Mesendoderm (in vitro differentiated cells): ENCODE measurements at regions not wholly inside any gene's neighbourhood (a gene's known extent, or its start where the extent isn't known, plus 50 kb on each side); places are given as distances from the start of the nearest gene placed in this dataset.

ENCODE experiments used
- DNase-seq: peaks from one replicate; pipeline ENCODE4 v3.0.0; 2013
- H2AK5ac ChIP-seq: 2 replicates; pipeline ENCODE4 v1.6.1; 2013; ENCODE audit warnings: low read length, inconsistent platforms
- H2BK120ac ChIP-seq: 2 replicates; pipeline ENCODE4 v1.6.1; 2013; ENCODE audit warnings: low read depth, mild to moderate bottlenecking, low read length, moderate library complexity, mixed read lengths
- H2BK15ac ChIP-seq: replicated peaks from 2 replicates; pipeline ENCODE4 v1.6.1; 2013; ENCODE audit warnings: low read depth, mild to moderate bottlenecking, moderate library complexity
- H2BK5ac ChIP-seq: 2 replicates; pipeline ENCODE4 v1.6.1; 2013; ENCODE audit warnings: low read length, inconsistent platforms
- H3K18ac ChIP-seq: 2 replicates; pipeline ENCODE4 v1.6.1; 2013; ENCODE audit warnings: mild to moderate bottlenecking, low read length, mixed read lengths
- H3K23ac ChIP-seq: one replicate; pipeline ENCODE4 v1.6.1; 2013; ENCODE audit warnings: low read length
- H3K27ac ChIP-seq: 2 replicates; pipeline ENCODE4 v1.5.1; 2013; ENCODE audit warnings: low read depth, mild to moderate bottlenecking, inconsistent platforms, low read length, moderate library complexity
- H3K27me3 ChIP-seq: 2 replicates; pipeline ENCODE4 v1.6.1; 2013; ENCODE audit warnings: low read length, control low read depth, mild to moderate bottlenecking, inconsistent platforms; ENCODE audit not compliant: insufficient read depth, poor library complexity
- H3K36me3 ChIP-seq: 2 replicates; pipeline ENCODE4 v1.6.1; 2013; ENCODE audit warnings: low read length, inconsistent platforms; ENCODE audit not compliant: control insufficient read depth, insufficient read depth
- H3K4ac ChIP-seq: one replicate; pipeline ENCODE4 v1.6.1; 2013; ENCODE audit warnings: low read depth, mild to moderate bottlenecking, low read length, moderate library complexity
- H3K4me1 ChIP-seq: 2 replicates; pipeline ENCODE4 v1.6.1; 2013; ENCODE audit warnings: low read depth, low read length, inconsistent platforms; ENCODE audit not compliant: control insufficient read depth
- H3K4me2 ChIP-seq: 2 replicates; pipeline ENCODE4 v1.6.1; 2013; ENCODE audit warnings: low read length
- H3K4me3 ChIP-seq: 2 replicates; pipeline ENCODE4 v1.5.1; 2013; ENCODE audit warnings: mild to moderate bottlenecking, low read length
- H3K56ac ChIP-seq: one replicate; pipeline ENCODE4 v1.6.1; 2013; ENCODE audit warnings: low read length
- H3K79me1 ChIP-seq: 2 replicates; pipeline ENCODE4 v1.6.1; 2013; ENCODE audit warnings: low read length, inconsistent platforms
- H3K79me2 ChIP-seq: 2 replicates; pipeline ENCODE4 v1.6.1; 2013; ENCODE audit warnings: mild to moderate bottlenecking, low read length; ENCODE audit not compliant: control insufficient read depth, insufficient read depth
- H3K9ac ChIP-seq: 2 replicates; pipeline ENCODE4 v1.6.1; 2013; ENCODE audit warnings: low read length, inconsistent platforms
- H4K5ac ChIP-seq: one replicate; pipeline ENCODE4 v1.6.1; 2013; ENCODE audit warnings: low read length
- H4K8ac ChIP-seq: one replicate; pipeline ENCODE4 v1.6.1; 2013; ENCODE audit warnings: low read depth, mild to moderate bottlenecking, control low read depth, low read length, moderate library complexity
- WGBS: extraction: QIAGEN DNeasy Blood & Tissue Kit; methylation state at CpG from one replicate; pipeline ENCODE4 v1.1.7; 2013; ENCODE audit warnings: low lambda C conversion rate, missing lambda C conversion rate; ENCODE audit not compliant: insufficient coverage; ENCODE audit errors: extremely low coverage; 5-methylcytosine and 5-hydroxymethylcytosine counted together

DNA sequence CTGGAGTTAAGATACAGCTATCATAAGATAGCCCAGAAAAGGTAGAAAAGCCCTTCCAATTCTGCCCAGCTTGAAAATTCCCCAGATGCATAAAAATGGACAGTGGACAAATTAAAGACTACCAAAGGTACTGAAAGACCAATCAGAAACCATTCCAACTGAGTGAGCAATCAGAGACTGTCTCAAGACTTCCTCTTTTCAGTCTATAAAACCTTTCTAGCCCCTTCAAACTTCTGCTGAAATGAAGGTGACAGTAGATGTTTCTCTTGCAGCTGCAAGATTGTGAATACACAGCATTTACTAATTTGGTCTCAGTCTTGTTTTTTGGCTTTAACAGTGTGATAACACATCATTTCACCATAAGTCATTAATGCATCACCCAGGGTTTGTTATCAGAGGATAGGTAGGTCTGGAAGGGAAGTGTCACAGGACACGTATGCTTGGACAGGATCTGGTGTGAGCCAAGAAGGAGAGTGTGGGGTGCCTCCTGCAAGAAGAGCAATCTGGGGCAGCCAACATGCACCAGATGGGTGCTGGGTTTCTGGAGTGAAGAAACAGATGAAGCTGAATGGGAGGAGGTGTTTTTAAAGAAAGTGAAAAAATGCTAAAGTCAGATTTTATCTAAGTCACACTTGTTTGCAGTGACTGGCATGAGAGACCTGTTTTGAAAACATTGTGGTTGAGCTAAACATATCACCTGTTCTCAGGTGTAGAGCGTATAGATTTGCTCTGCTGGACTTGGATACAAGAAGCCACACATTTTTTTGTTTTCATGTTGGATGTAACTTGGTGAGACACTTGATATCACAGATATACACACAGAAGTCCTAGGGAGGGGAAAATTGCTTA is 75.3 kb upstream of the DDX18 start:
- Histone ChIP-seq H3K4me1 (no peaks in the 10 kb centered on the region), H3K27me3 (no peaks in the 10 kb centered on the region), H2BK120ac (no peak overlapping the region), H4K5ac (no peak overlapping the region), H3K56ac (no peak overlapping the region), H2AK5ac (no peak overlapping the region), H3K27ac (no peak overlapping the region), H2BK5ac (no peak overlapping the region), H3K36me3 (no peaks in the 10 kb centered on the region), H3K4me2 (no peak overlapping the region), H2BK15ac (no peak overlapping the region), H3K4me3 (no peak overlapping the region), H3K79me1 (no peaks in the 10 kb centered on the region), H3K23ac (no peak overlapping the region), H3K4ac (no peak overlapping the region), H4K8ac (no peak overlapping the region), H3K18ac (no peak overlapping the region), H3K79me2 (no peaks in the 10 kb centered on the region), H3K9ac (no peak overlapping the region)
- no CpG with 5 or more reads among the region's 2 CpGs for WGBS
- DNase-seq, result no peak

DNA sequence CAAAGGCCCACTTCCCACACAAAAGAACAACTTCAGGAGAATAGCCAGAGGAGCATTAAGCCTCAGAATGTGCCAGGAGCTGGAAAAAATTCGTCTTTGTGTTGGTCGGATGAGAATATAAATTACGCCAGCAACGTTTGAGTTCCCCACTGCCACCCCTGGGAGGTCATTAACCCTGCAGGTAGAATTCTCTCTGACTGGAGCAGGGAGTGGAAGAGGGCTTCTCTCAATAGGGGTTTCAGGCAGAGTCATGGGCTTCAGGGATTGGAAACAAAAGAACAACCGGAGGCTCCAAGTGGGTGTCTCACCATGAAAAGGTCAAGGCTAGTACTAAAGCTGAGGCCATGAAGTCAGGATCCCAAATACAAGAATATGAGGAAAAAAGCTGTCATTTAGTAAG is 69.0 kb upstream of the DDX18 start:
- H3K27ac ChIP-seq, result no peak overlapping the region
- no peaks in the 10 kb centered on the region for H3K4me1 ChIP-seq
- no peak for DNase-seq
- no peaks in the 10 kb centered on the region for H3K79me2 ChIP-seq
- no peak overlapping the region for H3K4me3 ChIP-seq
- H4K5ac ChIP-seq, result no peak overlapping the region
- H2BK120ac ChIP-seq, result no peak overlapping the region
- no peaks in the 10 kb centered on the region for H3K79me1 ChIP-seq
- H3K18ac ChIP-seq, result no peak overlapping the region
- no peak overlapping the region for H4K8ac ChIP-seq
- no peak overlapping the region for H2BK15ac ChIP-seq
- no peak overlapping the region for H3K4ac ChIP-seq
- WGBS, result no CpG with 5 or more reads among the region's 5 CpGs
- no peaks in the 10 kb centered on the region for H3K27me3 ChIP-seq
- H2BK5ac ChIP-seq, result no peak overlapping the region
- no peak overlapping the region for H2AK5ac ChIP-seq
- H3K23ac ChIP-seq, result no peak overlapping the region
- H3K4me2 ChIP-seq, result no peak overlapping the region
- H3K36me3 ChIP-seq, result no peaks in the 10 kb centered on the region
- H3K9ac ChIP-seq, result no peak overlapping the region
- H3K56ac ChIP-seq, result no peak overlapping the region

DNA sequence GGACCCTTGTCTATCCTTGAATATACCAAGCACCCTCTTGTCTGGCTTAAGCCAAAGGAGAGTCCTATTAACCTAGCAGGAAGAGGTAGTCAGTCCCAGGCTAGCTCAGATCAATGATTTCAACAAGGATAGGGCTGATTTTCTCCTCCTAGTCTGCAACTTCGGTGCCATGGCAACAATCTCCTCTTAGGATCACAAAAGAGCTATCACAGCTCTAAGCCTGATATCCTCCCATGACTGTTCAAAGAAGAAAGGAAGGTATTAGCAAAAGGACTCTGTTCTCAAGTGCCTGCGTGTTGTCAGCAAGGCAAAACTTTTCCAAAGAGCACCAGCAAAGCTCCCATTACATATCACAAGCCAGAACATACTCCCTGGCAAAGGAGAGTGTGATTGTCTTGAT is 58.7 kb upstream of the DDX18 start:
- no peak overlapping the region for H3K4me2 ChIP-seq
- WGBS, result no CpG with 5 or more reads among the region's 2 CpGs
- no peak overlapping the region for H3K23ac ChIP-seq
- no peaks in the 10 kb centered on the region for H3K36me3 ChIP-seq
- H4K8ac ChIP-seq, result no peak overlapping the region
- H3K4ac ChIP-seq, result no peak overlapping the region
- no peak overlapping the region for H3K9ac ChIP-seq
- H2BK120ac ChIP-seq, result no peak overlapping the region
- no peak overlapping the region for H4K5ac ChIP-seq
- no peaks in the 10 kb centered on the region for H3K4me1 ChIP-seq
- H2AK5ac ChIP-seq, result no peak overlapping the region
- no peak overlapping the region for H2BK5ac ChIP-seq
- H3K4me3 ChIP-seq, result no peak overlapping the region
- DNase-seq, result peak; percentile 77
- H3K79me2 ChIP-seq, result no peaks in the 10 kb centered on the region
- no peak overlapping the region for H3K18ac ChIP-seq
- no peak overlapping the region for H3K56ac ChIP-seq
- no peak overlapping the region for H3K27ac ChIP-seq
- H3K79me1 ChIP-seq, result no peaks in the 10 kb centered on the region
- no peaks in the 10 kb centered on the region for H3K27me3 ChIP-seq
- no peak overlapping the region for H2BK15ac ChIP-seq

DNA sequence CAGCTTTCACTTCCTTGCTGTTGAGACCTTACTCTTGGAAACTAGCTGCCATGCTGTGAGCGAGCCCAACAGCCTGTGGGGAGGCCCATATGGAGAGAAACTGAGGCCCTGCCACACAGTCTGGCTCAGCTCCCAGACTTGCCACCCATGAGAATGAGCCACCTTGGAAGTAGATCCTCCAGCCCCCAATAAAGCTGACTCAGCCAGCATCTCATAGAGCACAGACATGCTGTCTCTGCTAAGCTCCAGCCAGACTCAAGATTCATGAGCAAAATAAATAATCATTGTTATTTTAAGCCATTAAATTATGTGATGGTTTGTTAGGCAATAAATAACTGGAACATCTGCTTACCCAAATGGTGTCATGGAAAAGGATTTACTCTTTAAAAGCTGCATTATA is 53.6 kb upstream of the DDX18 start:
- Histone ChIP-seq H3K9ac (no peak overlapping the region), H3K4ac (no peak overlapping the region), H3K23ac (no peak overlapping the region), H3K27ac (no peak overlapping the region), H2BK15ac (no peak overlapping the region), H2BK5ac (no peak overlapping the region), H3K56ac (no peak overlapping the region), H3K79me2 (no peaks in the 10 kb centered on the region), H4K8ac (no peak overlapping the region), H3K36me3 (no peaks in the 10 kb centered on the region), H3K4me3 (no peak overlapping the region), H3K4me1 (no peaks in the 10 kb centered on the region), H3K4me2 (no peak overlapping the region), H3K27me3 (no peaks in the 10 kb centered on the region), H3K18ac (no peak overlapping the region), H4K5ac (no peak overlapping the region), H2BK120ac (no peak overlapping the region), H2AK5ac (no peak overlapping the region), H3K79me1 (no peaks in the 10 kb centered on the region)
- WGBS, result no CpG with 5 or more reads among the region's 1 CpG
- DNase-seq, result no peak

DNA sequence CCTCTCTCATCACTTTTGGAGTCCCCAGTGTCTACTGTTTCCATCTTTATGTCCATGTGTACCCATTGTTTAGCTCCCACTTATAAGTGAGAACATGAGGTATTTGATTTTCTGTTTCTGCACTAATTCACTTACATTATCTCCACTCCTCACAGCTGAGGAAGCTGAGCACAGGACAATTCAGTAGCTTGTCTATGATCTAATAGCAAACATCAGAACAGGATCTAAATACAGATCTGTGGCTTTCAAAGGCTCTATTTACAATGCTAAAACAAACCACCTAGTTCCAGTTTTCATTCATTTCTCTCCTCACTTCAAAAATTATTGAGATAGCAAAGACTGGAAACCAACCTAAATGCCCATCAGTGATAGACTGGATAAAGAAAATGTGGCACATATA is 52.0 kb upstream of the DDX18 start:
- no peak overlapping the region for H4K8ac ChIP-seq
- H3K27ac ChIP-seq, result no peak overlapping the region
- no peaks in the 10 kb centered on the region for H3K27me3 ChIP-seq
- H3K4ac ChIP-seq, result no peak overlapping the region
- H3K79me2 ChIP-seq, result no peaks in the 10 kb centered on the region
- no peak overlapping the region for H3K4me3 ChIP-seq
- H2BK120ac ChIP-seq, result no peak overlapping the region
- H2BK15ac ChIP-seq, result no peak overlapping the region
- no peak overlapping the region for H3K4me2 ChIP-seq
- no peak overlapping the region for H3K9ac ChIP-seq
- H3K79me1 ChIP-seq, result no peaks in the 10 kb centered on the region
- DNase-seq, result no peak
- no peak overlapping the region for H2BK5ac ChIP-seq
- no peak overlapping the region for H3K56ac ChIP-seq
- no peak overlapping the region for H4K5ac ChIP-seq
- no peaks in the 10 kb centered on the region for H3K36me3 ChIP-seq
- H3K4me1 ChIP-seq, result no peaks in the 10 kb centered on the region
- H3K18ac ChIP-seq, result no peak overlapping the region
- H2AK5ac ChIP-seq, result no peak overlapping the region
- H3K23ac ChIP-seq, result no peak overlapping the region

DNA sequence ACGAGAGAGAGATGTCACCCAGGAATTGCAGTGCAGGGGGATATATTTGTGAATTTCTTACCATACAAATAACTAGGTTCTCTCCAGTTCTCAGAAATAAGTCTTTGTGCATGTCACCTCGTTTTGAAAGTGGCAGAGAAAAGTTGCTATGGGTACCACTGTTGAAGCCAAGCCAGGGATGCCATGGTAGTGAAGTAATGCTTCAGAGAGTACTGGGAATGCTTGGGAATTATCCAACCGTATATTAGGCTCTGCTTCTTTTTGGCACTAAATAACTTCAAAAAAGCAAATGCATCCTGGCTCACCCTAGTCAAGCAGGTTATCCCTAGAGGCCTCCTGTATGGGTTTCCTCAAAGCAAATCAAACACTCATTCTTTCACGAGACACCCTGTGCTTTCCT is 50.7 kb upstream of the DDX18 start:
- Histone ChIP-seq H3K18ac (no peak overlapping the region), H3K4me2 (no peak overlapping the region), H3K79me2 (no peaks in the 10 kb centered on the region), H4K5ac (no peak overlapping the region), H3K36me3 (no peaks in the 10 kb centered on the region), H2AK5ac (no peak overlapping the region), H3K4me3 (no peak overlapping the region), H3K4ac (no peak overlapping the region), H3K9ac (no peak overlapping the region), H3K23ac (no peak overlapping the region), H3K79me1 (no peaks in the 10 kb centered on the region), H3K56ac (no peak overlapping the region), H2BK15ac (no peak overlapping the region), H3K27me3 (no peaks in the 10 kb centered on the region), H3K4me1 (no peaks in the 10 kb centered on the region), H2BK5ac (no peak overlapping the region), H3K27ac (no peak overlapping the region), H2BK120ac (no peak overlapping the region), H4K8ac (no peak overlapping the region)
- no CpG with 5 or more reads among the region's 4 CpGs for WGBS
- no peak for DNase-seq
